ENCODE measurements at regions not wholly inside any gene's neighbourhood (a gene's known extent, or its start where the extent isn't known, plus 50 kb on each side); places are given as distances from the start of the nearest gene placed in this dataset.
A peak's percentile ranks its signal among the peaks of the same experiment; 100 is the strongest.

GRCh38 chr16:62205459-62205858 lies 169.2 kb upstream of the CDH8 start:
- Histone ChIP-seq H3K36me3 (replicated peaks; ENCODE audit: insufficient read depth, low read length) (no peaks in the 10 kb centered on the region), H3K4me1 (ENCODE audit: low read length) (no peaks in the 10 kb centered on the region), H3K79me2 (ENCODE audit: low read length) (no peaks in the 10 kb centered on the region), H3K27me3 (replicated peaks; ENCODE audit: insufficient read depth, low read length) (no peaks in the 10 kb centered on the region), H3K9me2 (replicated peaks; ENCODE audit: insufficient read depth, low read length) (no peaks in the 10 kb centered on the region), H3K9me3 (replicated peaks; ENCODE audit: insufficient read depth, low read length) (no peaks in the 10 kb centered on the region), H3K4me2 (ENCODE audit: low read depth, low read length) (no peak overlapping the region), H3K27ac (ENCODE audit: low read length) (no peak overlapping the region), H2AFZ (ENCODE audit: low read length) (no peak overlapping the region), H3F3A (ENCODE audit: insufficient read depth, low read length) (no peaks in the 10 kb centered on the region), H3K9ac (ENCODE audit: low read length) (no peak overlapping the region), H3K4me3 (ENCODE audit: low read length) (no peak overlapping the region), H4K20me1 (ENCODE audit: insufficient read depth, low read length) (no peaks in the 10 kb centered on the region)
- no peak for TF ChIP-seq EZH2phosphoT487 (IDR thresholded peaks at IDR 0.05; ENCODE audit: low read length)
- TF ChIP-seq EZH2 (optimal IDR thresholded peaks at IDR 0.05; ENCODE audit: low read depth, low read length), result no peak
- no peak for TF ChIP-seq CTCF (IDR thresholded peaks at IDR 0.05; ENCODE audit: low read length)
- DNase-seq, result no peak

GRCh38 chr16:62201911-62202310 lies 165.7 kb upstream of the CDH8 start:
- H3K9me3 ChIP-seq (replicated peaks; ENCODE audit: insufficient read depth, low read length), result no peaks in the 10 kb centered on the region

GRCh38 chr16:62194828-62195227 lies 158.6 kb upstream of the CDH8 start:
- no peak overlapping the region for H2AFZ ChIP-seq (ENCODE audit: low read length)
- TF ChIP-seq EZH2 (optimal IDR thresholded peaks at IDR 0.05; ENCODE audit: low read depth, low read length), result no peak
- no peak for TF ChIP-seq EZH2phosphoT487 (IDR thresholded peaks at IDR 0.05; ENCODE audit: low read length)
- 0 out of 2 replicates have a peak, but pooled peaks have one; percentile 4 for TF ChIP-seq CTCF (IDR thresholded peaks at IDR 0.05; ENCODE audit: low read length)
- H3K9ac ChIP-seq (ENCODE audit: low read length), result no peak overlapping the region
- H3K36me3 ChIP-seq (replicated peaks; ENCODE audit: insufficient read depth, low read length), result no peaks in the 10 kb centered on the region
- H3K4me1 ChIP-seq (ENCODE audit: low read length), result no peaks in the 10 kb centered on the region
- no peak overlapping the region for H3K4me2 ChIP-seq (ENCODE audit: low read depth, low read length)
- no peak for DNase-seq
- H3K9me3 ChIP-seq (replicated peaks; ENCODE audit: insufficient read depth, low read length), result no peaks in the 10 kb centered on the region
- no peak overlapping the region for H3K4me3 ChIP-seq (ENCODE audit: low read length)
- H3K27me3 ChIP-seq (replicated peaks; ENCODE audit: insufficient read depth, low read length), result no peaks in the 10 kb centered on the region
- H3K79me2 ChIP-seq (ENCODE audit: low read length), result no peaks in the 10 kb centered on the region
- no peak overlapping the region for H3K27ac ChIP-seq (ENCODE audit: low read length)
- no peaks in the 10 kb centered on the region for H4K20me1 ChIP-seq (ENCODE audit: insufficient read depth, low read length)
- H3F3A ChIP-seq (ENCODE audit: insufficient read depth, low read length), result no peaks in the 10 kb centered on the region
- H3K9me2 ChIP-seq (replicated peaks; ENCODE audit: insufficient read depth, low read length), result no peaks in the 10 kb centered on the region

More at GRCh38 chr16:62201911-62202310, 165.7 kb upstream of the CDH8 start:
- Histone ChIP-seq H3K9me2 (replicated peaks; ENCODE audit: insufficient read depth, low read length) (no peaks in the 10 kb centered on the region), H3F3A (ENCODE audit: insufficient read depth, low read length) (no peaks in the 10 kb centered on the region), H3K27ac (ENCODE audit: low read length) (no peak overlapping the region), H3K9ac (ENCODE audit: low read length) (no peak overlapping the region), H3K36me3 (replicated peaks; ENCODE audit: insufficient read depth, low read length) (no peaks in the 10 kb centered on the region), H3K4me2 (ENCODE audit: low read depth, low read length) (no peak overlapping the region), H3K27me3 (replicated peaks; ENCODE audit: insufficient read depth, low read length) (no peaks in the 10 kb centered on the region), H2AFZ (ENCODE audit: low read length) (no peak overlapping the region), H3K4me1 (ENCODE audit: low read length) (no peaks in the 10 kb centered on the region), H4K20me1 (ENCODE audit: insufficient read depth, low read length) (no peaks in the 10 kb centered on the region), H3K79me2 (ENCODE audit: low read length) (no peaks in the 10 kb centered on the region), H3K4me3 (ENCODE audit: low read length) (no peak overlapping the region)
- TF ChIP-seq EZH2phosphoT487 (IDR thresholded peaks at IDR 0.05; ENCODE audit: low read length) (no peak), EZH2 (optimal IDR thresholded peaks at IDR 0.05; ENCODE audit: low read depth, low read length) (no peak), CTCF (IDR thresholded peaks at IDR 0.05; ENCODE audit: low read length) (no peak)
- no peak for DNase-seq
